BJ (cell line): ENCODE measurements at regions not wholly inside any gene's neighbourhood (a gene's known extent, or its start where the extent isn't known, plus 50 kb on each side); places are given as distances from the start of the nearest gene placed in this dataset.

Experiments used
- CTCF ChIA-PET: fragments of 350-600 bp; formaldehyde crosslinking; extraction: SDS; loops from one replicate; lab custom pipeline; 2021; ENCODE audit warnings: antibody characterized with exemption, inconsistent platforms; lab: Yijun Ruan, JAX
- POLR2A ChIA-PET: fragments of 300-600 bp; sonication (Branson Sonifier 250); formaldehyde crosslinking; extraction: SDS; loops from one replicate; lab custom pipeline; 2021; ENCODE audit warnings: antibody characterized with exemption; lab: Charles Lee
- DNase-seq: peaks from one replicate; pipeline ENCODE4 v3.0.0-alpha.2; 2011; ENCODE audit warnings: low read depth
- H3K27me3 ChIP-seq: 2 replicates; pipeline ENCODE4 v1.6.0; 2011; ENCODE audit warnings: low read length; ENCODE audit not compliant: control insufficient read depth, insufficient read depth
- H3K36me3 ChIP-seq: 2 replicates; pipeline ENCODE4 v1.5.1; 2011; ENCODE audit warnings: low read length; ENCODE audit not compliant: control insufficient read depth, insufficient read depth
- H3K4me3 ChIP-seq: 2 replicates; pipeline ENCODE4 v1.5.1; 2011; ENCODE audit warnings: low read depth, mild to moderate bottlenecking, control low read depth, low read length
- TF ChIP-seq, protein P1 (sequence below): IDR thresholded peaks from 2 replicates; pipeline ENCODE4 v1.5.1; 2011; ENCODE audit warnings: low read depth, mild to moderate bottlenecking, control low read depth, inconsistent platforms, low read length, moderate library complexity; ENCODE audit not compliant: insufficient read depth

DNA sequence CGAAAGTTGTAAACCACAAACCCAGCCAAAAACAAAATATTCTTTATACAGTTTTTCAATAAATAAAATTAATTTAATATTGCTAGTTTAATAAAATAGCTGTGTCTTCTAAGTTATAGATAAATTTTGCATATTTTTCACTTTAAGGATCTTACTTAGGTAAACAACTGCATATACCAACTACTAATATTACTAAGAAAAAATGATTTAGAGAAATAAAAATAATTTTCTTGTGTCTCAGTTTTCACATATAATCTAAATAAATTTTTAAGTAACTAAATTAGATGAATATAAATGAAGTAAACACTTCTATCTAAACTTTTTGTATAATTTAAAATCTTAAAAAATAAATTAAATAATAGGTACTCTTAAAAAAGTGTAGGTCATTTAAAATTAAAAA, 67.1 kb upstream of the TOP3B start:
- no peak overlapping the region for H3K4me3 ChIP-seq
- POLR2A ChIA-PET = no interaction called here
- CTCF ChIA-PET = interaction anchor here (0.5 to 1.0 kb wide), 3 partner anchors 12 to 23 kb away, joined by 3 to 4 read pairs (median 3); no protein-coding TSS in a partner anchor
- no peaks in the 10 kb centered on the region; the same call in 1 of the 2 replicates for H3K27me3 ChIP-seq
- no peak for DNase-seq
- TF ChIP-seq, protein P1, sequence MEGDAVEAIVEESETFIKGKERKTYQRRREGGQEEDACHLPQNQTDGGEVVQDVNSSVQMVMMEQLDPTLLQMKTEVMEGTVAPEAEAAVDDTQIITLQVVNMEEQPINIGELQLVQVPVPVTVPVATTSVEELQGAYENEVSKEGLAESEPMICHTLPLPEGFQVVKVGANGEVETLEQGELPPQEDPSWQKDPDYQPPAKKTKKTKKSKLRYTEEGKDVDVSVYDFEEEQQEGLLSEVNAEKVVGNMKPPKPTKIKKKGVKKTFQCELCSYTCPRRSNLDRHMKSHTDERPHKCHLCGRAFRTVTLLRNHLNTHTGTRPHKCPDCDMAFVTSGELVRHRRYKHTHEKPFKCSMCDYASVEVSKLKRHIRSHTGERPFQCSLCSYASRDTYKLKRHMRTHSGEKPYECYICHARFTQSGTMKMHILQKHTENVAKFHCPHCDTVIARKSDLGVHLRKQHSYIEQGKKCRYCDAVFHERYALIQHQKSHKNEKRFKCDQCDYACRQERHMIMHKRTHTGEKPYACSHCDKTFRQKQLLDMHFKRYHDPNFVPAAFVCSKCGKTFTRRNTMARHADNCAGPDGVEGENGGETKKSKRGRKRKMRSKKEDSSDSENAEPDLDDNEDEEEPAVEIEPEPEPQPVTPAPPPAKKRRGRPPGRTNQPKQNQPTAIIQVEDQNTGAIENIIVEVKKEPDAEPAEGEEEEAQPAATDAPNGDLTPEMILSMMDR = no peak
- H3K36me3 ChIP-seq = no peaks in the 10 kb centered on the region

DNA sequence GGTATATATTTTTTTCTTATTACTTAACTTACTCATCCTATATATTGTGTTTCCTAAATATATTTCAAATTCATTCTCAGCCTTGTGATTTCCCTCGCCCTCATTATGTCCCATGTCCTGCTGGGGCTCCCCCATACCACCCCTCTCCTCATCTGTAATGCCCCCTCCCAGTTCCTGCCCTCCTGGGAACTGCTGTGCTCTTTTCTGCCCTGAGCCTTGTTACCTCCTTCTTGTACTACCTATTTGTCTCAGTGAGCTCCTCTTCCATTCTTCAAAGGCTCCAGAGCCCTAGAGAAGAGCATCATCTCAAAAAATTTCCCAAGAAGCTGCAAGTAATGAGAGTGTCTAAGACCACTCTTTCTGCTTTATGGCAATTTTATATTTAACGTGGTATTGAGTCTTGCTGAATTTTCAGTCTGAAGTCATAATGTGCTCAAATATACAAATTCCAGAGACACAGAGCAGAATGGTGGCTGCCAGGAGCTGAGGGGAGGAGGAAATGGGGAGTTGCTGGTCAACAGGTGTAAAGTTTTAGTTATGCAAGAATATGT, 66.5 kb upstream of the TOP3B start:
- CTCF ChIA-PET = interaction anchor here (0.5 to 1.0 kb wide), 3 partner anchors 12 to 23 kb away, joined by 3 to 4 read pairs (median 3); no protein-coding TSS in a partner anchor
- Histone ChIP-seq H3K36me3 (no peaks in the 10 kb centered on the region), H3K4me3 (no peak overlapping the region), H3K27me3 (no peaks in the 10 kb centered on the region; the same call in none of the 2 replicates)
- POLR2A ChIA-PET = no interaction called here
- no peak for DNase-seq
- TF ChIP-seq, protein P1 = no peak

DNA sequence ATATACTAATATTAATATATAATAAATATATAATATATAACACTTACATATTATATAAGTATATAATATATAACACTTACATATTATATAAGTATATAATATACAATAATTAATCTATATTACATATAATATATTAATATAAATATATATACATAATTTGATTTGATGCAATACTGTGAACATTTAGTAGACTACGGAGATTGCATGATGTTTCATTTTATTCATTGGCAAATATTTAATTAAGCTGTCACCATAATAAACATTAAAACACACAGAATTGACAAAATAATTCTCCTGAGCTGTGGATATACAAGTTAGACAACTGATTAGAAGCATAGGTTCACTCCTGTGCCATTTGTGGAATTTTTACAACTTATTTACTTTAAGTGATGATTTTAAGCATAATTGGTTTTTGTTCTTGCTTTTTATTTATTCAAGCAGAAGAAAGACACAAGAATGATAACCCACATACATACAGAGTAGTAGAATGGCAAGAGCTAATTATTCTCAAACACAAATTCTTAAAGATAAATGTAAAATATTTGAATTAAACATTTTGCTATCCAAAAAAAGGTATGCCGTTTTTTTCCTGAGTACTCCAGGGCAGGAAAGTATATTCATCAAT, 65.8 kb upstream of the TOP3B start:
- ChIA-PET POLR2A (no interaction called here), CTCF (no interaction called here)
- TF ChIP-seq, protein P1 = no peak
- Histone ChIP-seq H3K36me3 (no peaks in the 10 kb centered on the region), H3K4me3 (no peak overlapping the region), H3K27me3 (no peaks in the 10 kb centered on the region; the same call in none of the 2 replicates)
- DNase-seq = no peak

DNA sequence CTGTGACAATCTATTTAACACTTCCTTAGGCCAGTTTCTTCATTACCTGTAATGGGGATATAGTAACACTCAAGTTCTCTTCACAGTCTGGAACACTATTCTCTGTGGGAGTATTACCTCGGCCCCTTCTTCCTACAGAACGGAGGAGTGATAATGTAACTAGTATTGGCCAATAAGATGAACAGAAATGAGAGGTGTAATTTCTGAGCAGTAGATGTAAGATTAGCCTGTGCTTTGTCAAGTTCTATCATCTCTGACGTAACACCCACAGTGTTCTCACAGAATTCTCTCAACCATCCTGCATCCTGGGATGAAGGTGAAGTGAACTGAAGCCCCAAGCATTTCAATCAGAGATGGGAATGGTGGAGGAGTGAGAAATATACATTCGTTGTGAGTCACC, 65.2 kb upstream of the TOP3B start:
- no peaks in the 10 kb centered on the region for H3K36me3 ChIP-seq
- TF ChIP-seq, protein P1 = no peak
- no peak overlapping the region for H3K4me3 ChIP-seq
- ChIA-PET POLR2A (no interaction called here), CTCF (no interaction called here)
- H3K27me3 ChIP-seq = peaks cover 1% of the 10 kb centered on the region
- no peak for DNase-seq

DNA sequence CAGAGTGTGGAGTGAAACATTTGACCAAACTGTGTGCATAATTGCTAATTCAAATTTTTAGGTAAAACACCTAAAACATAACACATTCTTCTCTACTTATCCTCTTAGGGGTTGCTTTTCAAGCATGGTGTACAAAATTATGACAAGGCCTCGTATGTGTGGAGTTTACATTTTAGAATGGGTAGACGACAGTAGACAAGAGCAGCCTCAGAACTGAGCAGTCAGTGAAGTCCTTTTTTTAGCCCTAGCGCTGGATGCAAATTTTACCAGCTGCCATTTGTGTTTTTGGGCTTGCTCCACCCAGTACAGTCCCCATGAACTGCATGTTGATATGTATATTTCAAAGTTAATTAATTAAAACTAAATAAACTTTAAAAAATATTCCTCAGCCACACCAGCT, 64.7 kb upstream of the TOP3B start:
- DNase-seq = no peak
- ChIA-PET POLR2A (no interaction called here), CTCF (no interaction called here)
- Histone ChIP-seq H3K4me3 (no peak overlapping the region), H3K36me3 (no peaks in the 10 kb centered on the region), H3K27me3 (peaks cover 1% of the 10 kb centered on the region)
- TF ChIP-seq, protein P1 = no peak
